ENCODE measurements at regions not wholly inside any gene's neighbourhood (a gene's known extent, or its start where the extent isn't known, plus 50 kb on each side); places are given as distances from the start of the nearest gene placed in this dataset.

DNA sequence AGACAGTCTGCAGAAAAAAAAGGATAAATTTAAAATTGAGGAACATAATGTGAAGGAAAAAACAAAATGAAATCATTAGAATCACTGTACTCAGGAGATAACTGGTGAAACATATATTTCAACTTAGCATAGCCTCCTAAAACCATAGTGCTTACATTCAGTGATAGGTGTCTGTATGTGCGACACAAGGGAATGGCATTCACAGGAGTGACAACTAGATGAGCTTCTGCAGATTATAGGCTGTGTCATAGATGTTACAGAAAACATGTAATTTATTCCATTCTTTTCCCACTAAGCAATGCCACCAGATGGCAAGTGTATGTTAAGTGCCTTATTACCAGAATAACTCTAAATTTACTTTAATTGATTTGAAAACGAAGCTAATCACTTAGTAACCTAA lies 960.0 kb upstream of the PCDH20 start:
- H3K4me2 ChIP-seq (ENCODE audit: low read length): no peak overlapping the region
- H3K9me2 ChIP-seq (ENCODE audit: insufficient read depth): no peaks in the 10 kb centered on the region
- no peaks in the 10 kb centered on the region for H3K9me3 ChIP-seq (ENCODE audit: control insufficient read depth in 1 of 2, insufficient read depth in 1 of 2, low read depth in 1 of 2, low read length in 2 of 2)
- intact Hi-C loops (cut with micrococcal nuclease): no loop called here
- POLR2A ChIA-PET: no interaction called here
- no peaks in the 10 kb centered on the region for H3K36me3 ChIP-seq (ENCODE audit: control insufficient read depth in 1 of 2, insufficient read depth in 2 of 2, low read length in 2 of 2)
- no peaks in the 10 kb centered on the region for H4K20me1 ChIP-seq (ENCODE audit: insufficient read depth)
- H3K4me3 ChIP-seq (replicated peaks in 1 of 2; ENCODE audit: low read depth in 1 of 2, low read length in 2 of 2): no peak overlapping the region
- RAD21 ChIA-PET (ENCODE audit: low non-redundant PET in 1 of 2, low total read pairs in 2 of 2, uncharacterized antibody in 2 of 2, unreplicated experiment in 2 of 2): no interaction called here
- no peak overlapping the region for H3K27ac ChIP-seq (ENCODE audit: low read depth, low read length)
- DNase-seq (ENCODE audit: low read depth, low spot score): no peak
- CTCF ChIA-PET: no interaction called here
- no peaks in the 10 kb centered on the region for H3K79me2 ChIP-seq (ENCODE audit: insufficient read depth, low read length)
- H2AFZ ChIP-seq (ENCODE audit: low read depth, low read length, poor library complexity, severe bottlenecking): peak overlapping the region; percentile 63
- TF ChIP-seq EZH2 (IDR thresholded peaks at IDR 0.05) (no peak), EZH2phosphoT487 (IDR thresholded peaks at IDR 0.05; ENCODE audit: borderline replicate concordance) (no peak), ZNF274 (IDR thresholded peaks at IDR 0.05; ENCODE audit: low read depth, low read length) (no peak), TCF7L2 (IDR thresholded peaks at IDR 0.05; ENCODE audit: borderline replicate concordance, extremely low read depth, insufficient read depth, insufficient read length) (no peak), POLR2AphosphoS5 (IDR thresholded peaks at IDR 0.05; ENCODE audit: low read depth, low read length) (no peak), RAD21 (IDR thresholded peaks at IDR 0.05; ENCODE audit: low read depth) (no peak), YY1 (IDR thresholded peaks at IDR 0.05; ENCODE audit: extremely low read depth, insufficient replicate concordance, low read depth, low read length) (no peak), EGR1 (IDR thresholded peaks at IDR 0.05; ENCODE audit: low read depth) (no peak), POLR2A (IDR thresholded peaks at IDR 0.05; ENCODE audit: borderline replicate concordance, extremely low read depth, insufficient read depth, insufficient read length) (no peak), SIN3A (IDR thresholded peaks at IDR 0.05; ENCODE audit: low read depth) (no peak), CEBPB (IDR thresholded peaks at IDR 0.05; ENCODE audit: low read depth) (no peak), REST (IDR thresholded peaks at IDR 0.05; ENCODE audit: low read depth) (no peak)
- TF ChIP-seq, protein P1, sequence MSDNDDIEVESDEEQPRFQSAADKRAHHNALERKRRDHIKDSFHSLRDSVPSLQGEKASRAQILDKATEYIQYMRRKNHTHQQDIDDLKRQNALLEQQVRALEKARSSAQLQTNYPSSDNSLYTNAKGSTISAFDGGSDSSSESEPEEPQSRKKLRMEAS (IDR thresholded peaks at IDR 0.05): no peak
- TF ChIP-seq, protein P2, sequence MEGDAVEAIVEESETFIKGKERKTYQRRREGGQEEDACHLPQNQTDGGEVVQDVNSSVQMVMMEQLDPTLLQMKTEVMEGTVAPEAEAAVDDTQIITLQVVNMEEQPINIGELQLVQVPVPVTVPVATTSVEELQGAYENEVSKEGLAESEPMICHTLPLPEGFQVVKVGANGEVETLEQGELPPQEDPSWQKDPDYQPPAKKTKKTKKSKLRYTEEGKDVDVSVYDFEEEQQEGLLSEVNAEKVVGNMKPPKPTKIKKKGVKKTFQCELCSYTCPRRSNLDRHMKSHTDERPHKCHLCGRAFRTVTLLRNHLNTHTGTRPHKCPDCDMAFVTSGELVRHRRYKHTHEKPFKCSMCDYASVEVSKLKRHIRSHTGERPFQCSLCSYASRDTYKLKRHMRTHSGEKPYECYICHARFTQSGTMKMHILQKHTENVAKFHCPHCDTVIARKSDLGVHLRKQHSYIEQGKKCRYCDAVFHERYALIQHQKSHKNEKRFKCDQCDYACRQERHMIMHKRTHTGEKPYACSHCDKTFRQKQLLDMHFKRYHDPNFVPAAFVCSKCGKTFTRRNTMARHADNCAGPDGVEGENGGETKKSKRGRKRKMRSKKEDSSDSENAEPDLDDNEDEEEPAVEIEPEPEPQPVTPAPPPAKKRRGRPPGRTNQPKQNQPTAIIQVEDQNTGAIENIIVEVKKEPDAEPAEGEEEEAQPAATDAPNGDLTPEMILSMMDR (IDR thresholded peaks at IDR 0.05 in 2 of 3, conservative IDR thresholded peaks at IDR 0.05 in 1 of 3; ENCODE audit: borderline replicate concordance in 1 of 3, insufficient read depth in 1 of 3, low read depth in 2 of 3, low read length in 2 of 3): no peak
- no peak overlapping the region for H3K9ac ChIP-seq (ENCODE audit: low read length)
- no peaks in the 10 kb centered on the region for H3K4me1 ChIP-seq (ENCODE audit: control insufficient read depth in 1 of 2, insufficient read depth in 2 of 2, low read length in 2 of 2)
- H3K27me3 ChIP-seq (ENCODE audit: insufficient read depth, low read length): no peaks in the 10 kb centered on the region
- no TSS peak for BruUV-seq (replicated peaks)
- no peak for ATAC-seq

Data from HCT116 (cell line).